ENCODE measurements at regions not wholly inside any gene's neighbourhood (a gene's known extent, or its start where the extent isn't known, plus 50 kb on each side); places are given as distances from the start of the nearest gene placed in this dataset.

DNA sequence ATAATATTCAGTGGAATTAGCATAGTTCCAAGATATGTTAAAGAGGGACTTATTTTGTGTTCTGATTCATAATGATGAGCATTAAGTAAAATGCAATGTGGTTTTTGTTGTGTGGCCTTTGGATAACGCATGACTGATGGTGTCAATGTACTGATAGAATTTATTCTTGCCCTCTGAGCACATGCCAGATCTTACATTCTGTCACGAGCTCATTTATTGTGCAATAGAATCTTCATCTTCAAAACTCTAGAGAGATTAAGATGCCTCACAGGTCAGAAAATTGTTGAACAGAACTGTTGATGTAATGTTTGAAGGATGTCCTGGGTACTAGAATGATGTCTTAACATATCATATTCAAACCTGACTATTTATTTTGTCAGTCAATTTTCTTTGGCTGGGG lies 148.0 kb upstream of the HTR2A start:
- Mint-ChIP-seq H3K27me3 (ENCODE audit: low read depth) (no peaks in the 10 kb centered on the region), H3K27ac (ENCODE audit: unreplicated experiment) (no peak overlapping the region), H3K9me3 (no peaks in the 10 kb centered on the region), H3K4me1 (peaks cover 12% of the 10 kb centered on the region), H3K4me3 (no peak overlapping the region), H3K36me3 (ENCODE audit: low read depth) (no peaks in the 10 kb centered on the region)
- DNase-seq (ENCODE audit: low read depth, low spot score), result no peak
- TF ChIP-seq, protein P1, sequence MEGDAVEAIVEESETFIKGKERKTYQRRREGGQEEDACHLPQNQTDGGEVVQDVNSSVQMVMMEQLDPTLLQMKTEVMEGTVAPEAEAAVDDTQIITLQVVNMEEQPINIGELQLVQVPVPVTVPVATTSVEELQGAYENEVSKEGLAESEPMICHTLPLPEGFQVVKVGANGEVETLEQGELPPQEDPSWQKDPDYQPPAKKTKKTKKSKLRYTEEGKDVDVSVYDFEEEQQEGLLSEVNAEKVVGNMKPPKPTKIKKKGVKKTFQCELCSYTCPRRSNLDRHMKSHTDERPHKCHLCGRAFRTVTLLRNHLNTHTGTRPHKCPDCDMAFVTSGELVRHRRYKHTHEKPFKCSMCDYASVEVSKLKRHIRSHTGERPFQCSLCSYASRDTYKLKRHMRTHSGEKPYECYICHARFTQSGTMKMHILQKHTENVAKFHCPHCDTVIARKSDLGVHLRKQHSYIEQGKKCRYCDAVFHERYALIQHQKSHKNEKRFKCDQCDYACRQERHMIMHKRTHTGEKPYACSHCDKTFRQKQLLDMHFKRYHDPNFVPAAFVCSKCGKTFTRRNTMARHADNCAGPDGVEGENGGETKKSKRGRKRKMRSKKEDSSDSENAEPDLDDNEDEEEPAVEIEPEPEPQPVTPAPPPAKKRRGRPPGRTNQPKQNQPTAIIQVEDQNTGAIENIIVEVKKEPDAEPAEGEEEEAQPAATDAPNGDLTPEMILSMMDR (conservative IDR thresholded peaks at IDR 0.05), result no peak

- TF ChIP-seq, protein P1 (conservative IDR thresholded peaks at IDR 0.05), result no peak
- no peaks in the 10 kb centered on the region for H3K36me3 Mint-ChIP-seq (ENCODE audit: low read depth)
- no peaks in the 10 kb centered on the region for H3K9me3 Mint-ChIP-seq
- DNase-seq (ENCODE audit: low read depth, low spot score), result no peak
- H3K27me3 Mint-ChIP-seq (ENCODE audit: low read depth), result no peaks in the 10 kb centered on the region
- no peak overlapping the region for H3K27ac Mint-ChIP-seq (ENCODE audit: unreplicated experiment)
- peaks cover 13% of the 10 kb centered on the region for H3K4me1 Mint-ChIP-seq
- no peak overlapping the region for H3K4me3 Mint-ChIP-seq
Observed at GRCh38 chr13:47039106-47039505, 142.3 kb upstream of the HTR2A start.

DNA sequence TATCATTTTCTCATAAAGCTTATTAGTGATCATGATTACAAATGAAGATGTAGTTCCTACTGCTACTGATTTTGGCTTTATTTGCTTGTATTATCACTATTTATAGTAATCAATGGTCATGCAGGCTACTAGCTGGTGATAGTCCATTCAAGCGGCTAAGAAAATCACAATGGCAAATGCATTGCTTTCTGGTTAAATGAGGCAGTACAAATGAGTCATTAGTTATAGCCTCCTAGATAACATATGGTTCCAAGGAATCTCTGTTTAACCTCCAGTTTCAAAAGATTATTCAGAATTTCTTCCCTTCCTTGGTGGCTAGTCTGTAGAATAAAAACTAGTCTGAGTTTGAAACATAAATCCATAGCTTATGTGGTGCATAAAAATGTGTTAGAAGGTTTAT lies 141.3 kb upstream of the HTR2A start:
- Mint-ChIP-seq H3K4me3 (no peak overlapping the region), H3K9me3 (no peaks in the 10 kb centered on the region), H3K4me1 (peaks cover 13% of the 10 kb centered on the region), H3K27me3 (ENCODE audit: low read depth) (no peaks in the 10 kb centered on the region), H3K36me3 (ENCODE audit: low read depth) (no peaks in the 10 kb centered on the region), H3K27ac (ENCODE audit: unreplicated experiment) (no peak overlapping the region)
- no peak for DNase-seq (ENCODE audit: low read depth, low spot score)
- TF ChIP-seq, protein P1 (conservative IDR thresholded peaks at IDR 0.05), result no peak

DNA sequence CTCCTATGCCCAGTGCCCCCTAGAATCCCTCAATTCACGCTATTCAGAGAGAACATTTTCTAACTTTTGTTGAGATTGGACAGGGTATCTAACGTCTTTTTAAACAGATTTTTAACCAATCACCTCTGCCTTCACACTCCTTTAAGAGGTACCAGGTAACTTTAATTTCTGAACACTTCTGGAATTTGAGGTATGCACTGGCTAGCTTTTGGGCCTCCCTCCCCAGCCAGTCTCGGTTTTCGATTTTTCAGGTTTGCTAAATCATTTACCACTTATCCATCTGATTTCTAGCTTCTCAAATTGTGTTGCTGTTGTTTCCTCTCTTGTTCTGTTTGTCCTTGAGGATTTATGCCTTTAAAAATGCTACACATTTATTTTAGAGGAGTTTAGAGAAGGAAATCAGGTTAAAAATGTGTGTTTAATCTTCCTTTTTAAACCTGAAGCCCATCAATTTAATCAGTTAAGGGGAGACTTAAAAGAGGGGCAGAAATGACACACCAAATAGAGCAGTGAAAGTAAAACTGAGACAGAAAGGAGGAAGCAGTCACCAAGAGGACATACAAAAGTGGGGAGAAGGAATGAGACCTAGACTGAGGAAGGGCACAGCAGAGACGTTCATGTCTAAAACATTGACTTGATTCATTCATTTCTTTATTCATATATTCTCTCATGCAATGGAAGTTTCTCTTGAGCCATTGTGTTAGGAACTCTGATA lies 139.6 kb upstream of the HTR2A start:
- TF ChIP-seq, protein P1 (conservative IDR thresholded peaks at IDR 0.05), result no peak
- no peak overlapping the region for H3K4me3 Mint-ChIP-seq
- no peaks in the 10 kb centered on the region for H3K36me3 Mint-ChIP-seq (ENCODE audit: low read depth)
- no peaks in the 10 kb centered on the region for H3K9me3 Mint-ChIP-seq
- peaks cover 13% of the 10 kb centered on the region for H3K4me1 Mint-ChIP-seq
- no peak overlapping the region for H3K27ac Mint-ChIP-seq (ENCODE audit: unreplicated experiment)
- no peak for DNase-seq (ENCODE audit: low read depth, low spot score)
- no peaks in the 10 kb centered on the region for H3K27me3 Mint-ChIP-seq (ENCODE audit: low read depth)

DNA sequence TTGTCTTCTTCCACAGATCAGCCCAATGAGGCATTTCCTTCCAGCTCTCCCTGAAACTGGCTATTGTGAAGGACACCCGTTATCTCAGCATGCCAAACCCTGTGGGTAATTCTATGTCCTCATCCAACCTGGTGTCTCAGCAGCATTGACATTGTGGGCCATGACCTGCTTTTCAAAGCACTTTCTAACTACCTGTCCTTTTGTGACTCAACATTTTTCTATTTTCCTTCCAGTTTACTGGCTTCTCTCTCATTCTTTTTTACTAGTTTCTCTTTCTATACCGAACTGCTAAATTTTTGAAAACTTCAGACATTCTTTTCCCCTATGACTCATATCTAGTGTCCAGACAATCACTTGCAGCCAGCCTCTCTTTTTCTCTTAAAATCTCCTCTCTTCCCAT lies 136.4 kb upstream of the HTR2A start:
- Mint-ChIP-seq H3K4me1 (peaks cover 9% of the 10 kb centered on the region), H3K27me3 (ENCODE audit: low read depth) (no peaks in the 10 kb centered on the region), H3K27ac (ENCODE audit: unreplicated experiment) (no peak overlapping the region), H3K4me3 (no peak overlapping the region), H3K9me3 (no peaks in the 10 kb centered on the region), H3K36me3 (ENCODE audit: low read depth) (no peaks in the 10 kb centered on the region)
- DNase-seq (ENCODE audit: low read depth, low spot score), result no peak
- TF ChIP-seq, protein P1 (conservative IDR thresholded peaks at IDR 0.05), result no peak

All from neural crest cell (in vitro differentiated cells).